COLO668 (cell line): ENCODE measurements at regions not wholly inside any gene's neighbourhood (a gene's known extent, or its start where the extent isn't known, plus 50 kb on each side); places are given as distances from the start of the nearest gene placed in this dataset.
"Not testable (repeated sequence)": the region's sequence is repeated elsewhere in the genome, so short reads cannot be mapped to it uniquely, and the experiment has no call there.

Experiments
- DNase-seq: peaks from one replicate; lab custom pipeline; 2025; ENCODE audit not compliant: unreplicated experiment; lab: John Stamatoyannopoulos, UW

- no peak for DNase-seq
Measured at GRCh38 chr10:8128511-8128910, 74.0 kb downstream of the GATA3 start.

GRCh38 chr10:8129438-8129837 lies 75.0 kb downstream of the GATA3 start:
- no peak for DNase-seq

- DNase-seq, result no peak
Measured at GRCh38 chr10:8130973-8131911, 76.8 kb downstream of the GATA3 start.

- no peak for DNase-seq
Measured at GRCh38 chr10:8133146-8133545, 78.7 kb downstream of the GATA3 start.

GRCh38 chr10:8136736-8137135 lies 82.2 kb downstream of the GATA3 start:
- no peak for DNase-seq

GRCh38 chr10:8137272-8137681 lies 82.8 kb downstream of the GATA3 start:
- no peak for DNase-seq

GRCh38 chr10:8137726-8138125 lies 83.2 kb downstream of the GATA3 start:
- no peak for DNase-seq

- DNase-seq, result no peak
Measured at GRCh38 chr10:8138471-8138870, 84.0 kb downstream of the GATA3 start.

GRCh38 chr10:8144496-8144895 lies 90.0 kb downstream of the GATA3 start:
- no peak for DNase-seq

- DNase-seq, result no peak
Measured at GRCh38 chr10:8146650-8147049, 92.2 kb downstream of the GATA3 start.

- no peak for DNase-seq
Measured at GRCh38 chr10:8149991-8150390, 95.5 kb downstream of the GATA3 start.

GRCh38 chr10:8150401-8150905 lies 96.0 kb downstream of the GATA3 start:
- DNase-seq, result no peak

- no peak for DNase-seq
Measured at GRCh38 chr10:8151086-8151485, 96.6 kb downstream of the GATA3 start.

GRCh38 chr10:8156918-8157317 lies 102.4 kb downstream of the GATA3 start:
- DNase-seq, result no peak

GRCh38 chr10:8158193-8159071 lies 103.9 kb downstream of the GATA3 start:
- no peak for DNase-seq

- DNase-seq, result no peak
Measured at GRCh38 chr10:8159341-8160165, 105.1 kb downstream of the GATA3 start.

- DNase-seq, result no peak
Measured at GRCh38 chr10:8163824-8164223, 109.3 kb downstream of the GATA3 start.

GRCh38 chr10:8164640-8165039 lies 110.2 kb downstream of the GATA3 start:
- DNase-seq, result not testable (repeated sequence)

- DNase-seq, result no peak
Measured at GRCh38 chr10:8168836-8169235, 114.3 kb downstream of the GATA3 start.

- no peak for DNase-seq
Measured at GRCh38 chr10:8171008-8171407, 116.5 kb downstream of the GATA3 start.

- no peak for DNase-seq
Measured at GRCh38 chr10:8172604-8173003, 118.1 kb downstream of the GATA3 start.
